H1 (cell line): ENCODE measurements at regions not wholly inside any gene's neighbourhood (a gene's known extent, or its start where the extent isn't known, plus 50 kb on each side); places are given as distances from the start of the nearest gene placed in this dataset.

Source experiments
- CTCF ChIA-PET: fragments of 300-600 bp; sonication (Branson Sonifier 250); formaldehyde crosslinking; loops from one replicate; lab custom pipeline; 2021; ENCODE audit not compliant: partially characterized antibody; lab: Charles Lee
- POLR2A ChIA-PET: fragments of 300-600 bp; sonication (Branson Sonifier 250); formaldehyde crosslinking; loops from one replicate; lab custom pipeline; 2021; ENCODE audit warnings: inconsistent platforms; ENCODE audit not compliant: partially characterized antibody; lab: Charles Lee
- DNase-seq, 2 experiments: peaks; one replicate each; pipeline versions ENCODE4 v3.0.0 to v3.0.0-alpha.2; 2010 to 2022; ENCODE audit warnings: low spot score in 2 of 2, low read depth in 1 of 2, mixed read lengths in 1 of 2
- FAIRE-seq: peaks from 2 replicates; lab custom pipeline; 2011; peaks lifted over from hg19 to GRCh38; lab: Jason Lieb, UNC
- H2AFZ ChIP-seq: 2 replicates; pipeline ENCODE4 v1.8.1; 2012; ENCODE audit warnings: low read length, inconsistent platforms
- H2AK5ac ChIP-seq: 2 replicates; pipeline ENCODE4 v1.6.1; 2013; ENCODE audit warnings: low read depth, low read length
- H2BK120ac ChIP-seq: replicated peaks from 2 replicates; pipeline ENCODE3; 2013; ENCODE audit warnings: low read depth, low read length, inconsistent platforms
- H2BK12ac ChIP-seq: 2 replicates; pipeline ENCODE4 v1.6.1; 2013; ENCODE audit warnings: low read depth, low read length
- H2BK15ac ChIP-seq: 2 replicates; pipeline ENCODE4 v1.6.1; 2013; ENCODE audit warnings: low read length
- H2BK20ac ChIP-seq: 2 replicates; pipeline ENCODE4 v1.6.1; 2013; ENCODE audit warnings: low read length
- H2BK5ac ChIP-seq: 2 replicates; pipeline ENCODE4 v1.6.1; 2013; ENCODE audit warnings: low read depth, low read length
- H3K14ac ChIP-seq: 2 replicates; pipeline ENCODE4 v1.6.1; 2013; ENCODE audit warnings: inconsistent platforms; ENCODE audit not compliant: insufficient read length
- H3K18ac ChIP-seq: 2 replicates; pipeline ENCODE4 v1.6.1; 2013; ENCODE audit warnings: low read length; ENCODE audit errors: extremely low read depth
- H3K23ac ChIP-seq: 2 replicates; pipeline ENCODE4 v1.6.1; 2013; ENCODE audit warnings: inconsistent platforms; ENCODE audit not compliant: insufficient read length
- H3K23me2 ChIP-seq: 2 replicates; pipeline ENCODE4 v1.6.1; 2013; ENCODE audit warnings: low read depth, low read length
- H3K27ac ChIP-seq: 2 replicates; pipeline ENCODE4 v1.6.1; 2011; ENCODE audit warnings: low read depth, low read length, inconsistent platforms
- H3K27me3 ChIP-seq, 4 experiments: replicated peaks in 1 of 4; 1 replicate in 1 of 4; 2 replicates in 3 of 4; pipeline versions ENCODE4 v1.6.1 to v1.8.1; 2011 to 2013; ENCODE audit warnings: low read length in 3 of 4, mild to moderate bottlenecking in 3 of 4, inconsistent platforms in 2 of 4, mixed read lengths in 2 of 4, moderate library complexity in 1 of 4; ENCODE audit not compliant: control insufficient read depth in 3 of 4, insufficient read depth in 3 of 4; ENCODE audit errors: extremely low read depth in 1 of 4
- H3K36me3 ChIP-seq, 4 experiments: 2 replicates each; pipeline versions ENCODE4 v1.6.1 to v1.8.1; 2011 to 2013; ENCODE audit warnings: mild to moderate bottlenecking in 4 of 4, low read length in 3 of 4, moderate library complexity in 2 of 4, control low read depth in 1 of 4, inconsistent platforms in 1 of 4; ENCODE audit not compliant: insufficient read depth in 4 of 4, control insufficient read depth in 2 of 4
- H3K4ac ChIP-seq: replicated peaks from 2 replicates; pipeline ENCODE3; 2013; ENCODE audit warnings: low read length, low read depth, mixed read lengths, inconsistent platforms; ENCODE audit not compliant: insufficient read length
- H3K4me1 ChIP-seq, 4 experiments: replicated peaks in 1 of 4; 1 replicate in 1 of 4; 2 replicates in 3 of 4; pipeline versions ENCODE4 v1.6.1 to v1.8.1; 2011 to 2013; ENCODE audit warnings: low read length in 3 of 4, inconsistent platforms in 2 of 4, mixed read lengths in 1 of 4; ENCODE audit not compliant: insufficient read depth in 4 of 4, control insufficient read depth in 3 of 4
- H3K4me2 ChIP-seq, 2 experiments: 2 replicates each; pipeline versions ENCODE4 v1.6.1 to v1.8.1; 2011 to 2013; ENCODE audit warnings: low read depth in 2 of 2, low read length in 2 of 2, control low read depth in 1 of 2, inconsistent platforms in 1 of 2, mild to moderate bottlenecking in 1 of 2; ENCODE audit not compliant: insufficient read depth in 1 of 2
- H3K4me3 ChIP-seq, 4 experiments: fragments of 200-600, 300-600 bp in 1 of 4; sonication (generic), shearing (Covaris generic), sonication (Bioruptor Twin) in 1 of 4; 2 replicates each; pipeline versions ENCODE4 v1.5.1 to v1.8.1; 2011 to 2016; ENCODE audit warnings: low read length in 4 of 4, low read depth in 3 of 4, control low read depth in 2 of 4, inconsistent platforms in 2 of 4, mild to moderate bottlenecking in 2 of 4, mixed read lengths in 1 of 4, moderate library complexity in 1 of 4; ENCODE audit not compliant: insufficient read depth in 2 of 4; ENCODE audit errors: extremely low read depth in 1 of 4
- H3K56ac ChIP-seq: replicated peaks from 2 replicates; pipeline ENCODE3; 2013; ENCODE audit warnings: low read depth, mild to moderate bottlenecking, mixed read lengths, low read length, inconsistent platforms; ENCODE audit not compliant: insufficient read length
- H3K79me1 ChIP-seq: 2 replicates; pipeline ENCODE4 v1.6.1; 2013; ENCODE audit warnings: low read depth, low read length, control low read depth
- H3K79me2 ChIP-seq, 2 experiments: 2 replicates each; pipeline versions ENCODE4 v1.6.1 to v1.8.1; 2012 to 2013; ENCODE audit warnings: low read length in 2 of 2, mild to moderate bottlenecking in 2 of 2, inconsistent platforms in 1 of 2; ENCODE audit not compliant: insufficient read depth in 2 of 2, control insufficient read depth in 1 of 2
- H3K9ac ChIP-seq, 4 experiments: replicated peaks in 1 of 4; 1 replicate in 1 of 4; 2 replicates in 3 of 4; pipeline versions ENCODE4 v1.6.1 to v1.8.1; 2011 to 2013; ENCODE audit warnings: low read depth in 3 of 4, low read length in 3 of 4, control low read depth in 2 of 4, mild to moderate bottlenecking in 2 of 4, moderate library complexity in 2 of 4, inconsistent platforms in 1 of 4; ENCODE audit errors: extremely low read depth in 1 of 4
- H3K9me3 ChIP-seq, 2 experiments: 2 replicates each; pipeline versions ENCODE4 v1.6.1 to v1.8.1; 2012 to 2013; ENCODE audit warnings: mild to moderate bottlenecking in 2 of 2, moderate library complexity in 2 of 2, control low read depth in 1 of 2, inconsistent platforms in 1 of 2, low read depth in 1 of 2, low read length in 1 of 2, mixed read lengths in 1 of 2; ENCODE audit not compliant: insufficient read depth in 2 of 2
- H4K20me1 ChIP-seq, 2 experiments: replicated peaks in 1 of 2; 2 replicates each; pipeline versions ENCODE3 to v1.8.1; 2011 to 2013; ENCODE audit warnings: inconsistent platforms in 2 of 2, low read length in 2 of 2, mild to moderate bottlenecking in 1 of 2; ENCODE audit not compliant: insufficient read depth in 2 of 2, control insufficient read depth in 1 of 2
- H4K5ac ChIP-seq: 2 replicates; pipeline ENCODE4 v1.6.1; 2013; ENCODE audit warnings: low read length, low read depth, mixed read lengths, inconsistent platforms; ENCODE audit not compliant: insufficient read length
- H4K8ac ChIP-seq: 2 replicates; pipeline ENCODE4 v1.8.0; 2013; ENCODE audit warnings: mild to moderate bottlenecking, moderate library complexity, low read length, inconsistent platforms; ENCODE audit not compliant: insufficient read depth; ENCODE audit errors: extremely low read depth
- H4K91ac ChIP-seq: replicated peaks from 2 replicates; pipeline ENCODE3; 2013; ENCODE audit warnings: low read length, mixed read lengths, inconsistent platforms; ENCODE audit not compliant: insufficient read length
- EGR1 ChIP-seq: IDR thresholded peaks from 2 replicates; pipeline ENCODE4 v1.6.1; 2011; ENCODE audit warnings: low read depth, low read length, borderline replicate concordance
- HDAC2 ChIP-seq, 2 experiments: fragments of 300-600 bp in 1 of 2; sonication (generic) in 1 of 2; IDR thresholded peaks; 2 replicates each; pipeline ENCODE4 v1.6.1; 2011 to 2012; ENCODE audit warnings: low read depth in 2 of 2, low read length in 2 of 2, mild to moderate bottlenecking in 2 of 2, moderate library complexity in 2 of 2, borderline replicate concordance in 1 of 2, inconsistent platforms in 1 of 2
- KDM5A ChIP-seq: fragments of 200-600 bp; IDR thresholded peaks from 2 replicates; pipeline ENCODE4 v1.7.1; 2012; ENCODE audit warnings: mild to moderate bottlenecking, low read length, inconsistent platforms, mixed read lengths
- NANOG ChIP-seq: IDR thresholded peaks from 2 replicates; pipeline ENCODE4 v1.6.1; 2011; ENCODE audit warnings: low read length, low read depth, mild to moderate bottlenecking, inconsistent platforms; ENCODE audit not compliant: insufficient read depth, poor library complexity, severe bottlenecking
- POLR2AphosphoS5 ChIP-seq: IDR thresholded peaks from 2 replicates; pipeline ENCODE4 v1.6.1; 2011; ENCODE audit warnings: low read depth, low read length
- RAD21 ChIP-seq, 2 experiments: IDR thresholded peaks in 1 of 2; conservative IDR thresholded peaks in 1 of 2; 2 replicates each; pipeline ENCODE4 v1.6.1; 2011; ENCODE audit warnings: low read depth in 2 of 2, low read length in 2 of 2, improper control_type of control experiment in 1 of 2, inconsistent platforms in 1 of 2, mild to moderate bottlenecking in 1 of 2, moderate library complexity in 1 of 2
- RXRA ChIP-seq: IDR thresholded peaks from 2 replicates; pipeline ENCODE4 v1.6.1; 2011; ENCODE audit warnings: low read depth, mild to moderate bottlenecking, low read length, moderate library complexity; ENCODE audit not compliant: insufficient read depth
- TCF12 ChIP-seq: IDR thresholded peaks from 2 replicates; pipeline ENCODE4 v1.6.1; 2011; ENCODE audit warnings: low read depth, mild to moderate bottlenecking, low read length
- WGBS, 2 experiments: shearing (Covaris generic) in 1 of 2; methylation state at CpG; one replicate each; pipeline versions ENCODE4 v1.1.6 to v1.1.7; 2013 to 2015; ENCODE audit warnings: low lambda C conversion rate in 2 of 2, mixed read lengths in 2 of 2, inconsistent platforms in 1 of 2, low coverage in 1 of 2, missing lambda C conversion rate in 1 of 2; ENCODE audit not compliant: insufficient replicate concordance in 2 of 2, insufficient coverage in 1 of 2, insufficient read length in 1 of 2; ENCODE audit errors: extremely low coverage in 1 of 2, missing lambda C conversion rate in 1 of 2; 5-methylcytosine and 5-hydroxymethylcytosine counted together

- FAIRE-seq, result no peak
- Histone ChIP-seq H3K79me1 (no peaks in the 10 kb centered on the region; the same call in 1 of the 2 replicates), H2AFZ (no peak overlapping the region), H2BK5ac (no peak overlapping the region), H3K18ac (no peak overlapping the region), H3K79me2 (no peaks in the 10 kb centered on the region), H4K8ac (no peak overlapping the region), H2BK12ac (no peak overlapping the region), H3K9me3 (no peaks in the 10 kb centered on the region), H2BK120ac (no peak overlapping the region), H2BK15ac (no peak overlapping the region), H2BK20ac (no peak overlapping the region), H4K5ac (no peak overlapping the region), H4K20me1 (peaks cover 0 to 3% of the 10 kb centered on the region in 2 experiments), H3K36me3 (no peaks in the 10 kb centered on the region), H3K27ac (no peak overlapping the region), H3K23me2 (no peaks in the 10 kb centered on the region; the same call in 1 of the 2 replicates)
- ChIA-PET CTCF (interaction anchor here (1.0 to 1.1 kb wide), 2 partner anchors 28 to 136 kb away, joined by 3 to 5 read pairs; no protein-coding TSS in a partner anchor), POLR2A (no interaction called here)
- 68% methylated on average over 7 of the region's 7 CpGs; no CpG with 5 or more reads in 1 of the 2 experiments for WGBS, 2 experiments
- peak; percentile 93; the same call in 1 of the 2 replicates for TF ChIP-seq TCF12
- peak; percentile 23 to 30; a peak in 2 of 4 replicates for TF ChIP-seq RAD21 (IDR thresholded peaks at IDR 0.05 in 1 of 2, conservative IDR thresholded peaks at IDR 0.05 in 1 of 2; ENCODE audit: low read depth in 2 of 2, low read length in 2 of 2)
- TF ChIP-seq KDM5A, result no peak
- 0 out of 2 replicates have a peak, but pooled peaks have one; percentile 81 for TF ChIP-seq RXRA
- 0 out of 4 replicates have a peak, but pooled peaks of 1 of the 2 experiments have one; percentile 36 for TF ChIP-seq HDAC2 (IDR thresholded peaks at IDR 0.05; ENCODE audit: borderline replicate concordance in 1 of 2, low read depth in 2 of 2, low read length in 2 of 2)
- peak; percentile 66 for TF ChIP-seq NANOG
- peak; percentile 88 for TF ChIP-seq POLR2AphosphoS5
- no peak for TF ChIP-seq EGR1
- TF ChIP-seq, all 59 proteins: peak for 6
- no peak overlapping the region for H2AK5ac ChIP-seq
- H3K4me2 ChIP-seq, result no peak overlapping the region
- no peak overlapping the region for H3K4ac ChIP-seq
- no peak overlapping the region for H3K14ac ChIP-seq
- no peak overlapping the region for H3K56ac ChIP-seq
- H3K4me1 ChIP-seq, result no peaks in the 10 kb centered on the region
- peak in 1 of 2 experiments; percentile 71 for DNase-seq
- H3K4me3 ChIP-seq, result no peak overlapping the region
- no peak overlapping the region for H3K23ac ChIP-seq
- H3K9ac ChIP-seq, result no peak overlapping the region
- no peak overlapping the region for H4K91ac ChIP-seq
- peaks cover 0 to 7% (median 5%) of the 10 kb centered on the region in 4 experiments; a peak in 4 of 7 replicates for H3K27me3 ChIP-seq
Measured at GRCh38 chr13:73903561-73903960, 230.6 kb downstream of the KLF12 start.
